Pulmonary artery endothelial cell (primary cell): ENCODE measurements at regions not wholly inside any gene's neighbourhood (a gene's known extent, or its start where the extent isn't known, plus 50 kb on each side); places are given as distances from the start of the nearest gene placed in this dataset.

Source experiments
- DNase-seq: peaks from one replicate; pipeline ENCODE4 v3.0.0-alpha.2; 2011; ENCODE audit warnings: low read depth, low spot score

DNA sequence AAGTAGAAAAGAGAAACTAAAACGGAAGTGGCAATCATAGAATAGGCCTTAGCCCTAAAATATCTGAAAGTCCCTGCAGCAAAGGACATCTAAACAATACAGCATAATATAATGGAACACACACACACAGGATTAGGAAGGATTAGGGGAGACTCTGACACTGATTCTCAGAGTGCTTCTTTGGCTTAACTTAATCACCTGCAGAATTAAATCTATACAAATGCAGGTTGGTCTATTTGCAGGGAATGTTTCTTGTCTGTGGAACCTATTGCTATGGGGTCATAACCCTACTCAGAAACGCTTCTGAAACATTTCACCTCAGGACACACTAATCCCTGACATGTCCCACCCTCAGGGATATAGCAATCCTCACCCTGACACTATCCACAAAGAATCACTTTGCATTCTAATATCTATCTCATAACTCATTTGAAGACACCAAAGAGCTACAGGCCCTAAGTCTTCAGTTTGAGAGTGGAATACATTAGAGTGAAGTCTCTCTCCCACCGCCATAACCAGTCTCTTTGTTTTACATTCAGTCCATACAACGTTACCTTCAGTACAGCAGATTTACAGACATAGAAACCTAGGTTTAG, 1041.2 kb downstream of the TUSC7 start:
- DNase-seq = no peak

DNA sequence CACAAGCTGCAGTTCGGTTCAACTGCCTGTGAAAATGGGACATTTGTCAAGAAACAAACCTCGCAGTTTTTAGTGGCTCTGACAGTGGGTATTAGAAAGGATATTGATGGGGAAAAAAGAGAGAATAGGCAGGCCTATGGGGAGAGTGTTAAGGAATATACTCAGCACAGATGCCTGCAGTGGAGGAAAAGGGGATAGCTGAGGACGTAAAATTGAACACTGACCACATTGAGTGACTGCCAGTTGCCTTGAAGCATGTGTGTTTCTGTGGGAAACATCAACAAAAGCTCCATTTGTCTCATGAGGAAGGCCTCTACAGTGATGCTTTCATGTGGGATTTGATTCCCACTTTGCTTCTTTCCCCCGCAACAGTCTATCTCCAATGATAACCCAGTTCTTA, 1042.1 kb downstream of the TUSC7 start:
- no peak for DNase-seq

DNA sequence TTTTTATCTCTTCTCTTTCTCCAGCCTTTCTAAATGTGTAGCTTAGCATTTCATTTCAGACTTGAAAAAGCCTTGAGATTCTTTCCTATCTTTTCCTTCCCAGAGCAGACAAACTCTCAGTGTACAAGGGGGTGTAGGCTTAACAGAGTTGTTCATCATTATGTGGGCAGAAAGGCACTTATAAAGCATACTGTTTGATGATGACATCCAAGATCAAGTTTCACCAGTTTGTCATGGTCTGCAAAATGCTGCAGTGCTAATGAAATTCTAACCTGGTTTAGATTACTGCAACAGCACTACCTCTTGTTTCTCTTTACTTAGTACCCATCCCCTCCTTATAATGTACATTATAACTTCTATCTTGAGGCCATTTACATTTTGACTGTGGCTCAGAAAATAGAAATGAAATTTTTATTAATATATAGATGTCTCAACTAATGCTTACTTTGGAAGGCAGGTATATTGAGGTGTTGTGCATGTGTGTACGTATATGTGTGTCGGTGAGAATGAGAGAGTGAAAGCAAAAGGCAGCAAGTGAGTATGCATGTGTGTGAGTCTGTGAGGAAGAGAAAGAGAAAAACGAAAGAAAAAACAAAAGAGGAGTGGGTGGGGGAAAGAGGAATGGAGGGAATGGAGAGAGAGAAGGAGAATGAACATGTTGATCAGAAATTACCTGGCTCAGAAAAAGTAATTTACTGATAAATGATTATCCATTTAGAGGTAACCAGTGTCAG, 1043.6 kb downstream of the TUSC7 start:
- DNase-seq = no peak

DNA sequence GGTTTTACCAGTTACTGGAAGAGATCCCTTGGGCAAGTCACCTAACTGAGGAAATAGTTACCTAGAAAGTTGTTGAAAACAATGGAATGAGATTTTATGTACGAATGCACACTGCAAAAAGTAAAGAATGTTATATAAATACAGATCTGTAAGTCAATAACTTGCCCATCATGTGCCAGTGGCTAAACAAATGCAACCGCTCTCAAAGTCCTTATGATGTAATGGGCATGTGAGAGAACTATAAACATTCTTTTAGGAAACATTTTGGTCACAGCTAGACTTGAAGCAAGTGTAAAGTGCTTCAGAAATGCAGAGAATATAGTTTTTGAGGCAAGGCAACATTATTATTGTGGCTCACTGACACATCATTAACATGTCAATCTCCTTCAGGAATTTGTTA, 1044.5 kb downstream of the TUSC7 start:
- DNase-seq = no peak

- no peak for DNase-seq
Measured at GRCh38 chr3:117754841-117755240, 1045.3 kb downstream of the TUSC7 start.

GRCh38 chr3:117756563-117756962, 1047.0 kb downstream of the TUSC7 start:
- DNase-seq = no peak

DNA sequence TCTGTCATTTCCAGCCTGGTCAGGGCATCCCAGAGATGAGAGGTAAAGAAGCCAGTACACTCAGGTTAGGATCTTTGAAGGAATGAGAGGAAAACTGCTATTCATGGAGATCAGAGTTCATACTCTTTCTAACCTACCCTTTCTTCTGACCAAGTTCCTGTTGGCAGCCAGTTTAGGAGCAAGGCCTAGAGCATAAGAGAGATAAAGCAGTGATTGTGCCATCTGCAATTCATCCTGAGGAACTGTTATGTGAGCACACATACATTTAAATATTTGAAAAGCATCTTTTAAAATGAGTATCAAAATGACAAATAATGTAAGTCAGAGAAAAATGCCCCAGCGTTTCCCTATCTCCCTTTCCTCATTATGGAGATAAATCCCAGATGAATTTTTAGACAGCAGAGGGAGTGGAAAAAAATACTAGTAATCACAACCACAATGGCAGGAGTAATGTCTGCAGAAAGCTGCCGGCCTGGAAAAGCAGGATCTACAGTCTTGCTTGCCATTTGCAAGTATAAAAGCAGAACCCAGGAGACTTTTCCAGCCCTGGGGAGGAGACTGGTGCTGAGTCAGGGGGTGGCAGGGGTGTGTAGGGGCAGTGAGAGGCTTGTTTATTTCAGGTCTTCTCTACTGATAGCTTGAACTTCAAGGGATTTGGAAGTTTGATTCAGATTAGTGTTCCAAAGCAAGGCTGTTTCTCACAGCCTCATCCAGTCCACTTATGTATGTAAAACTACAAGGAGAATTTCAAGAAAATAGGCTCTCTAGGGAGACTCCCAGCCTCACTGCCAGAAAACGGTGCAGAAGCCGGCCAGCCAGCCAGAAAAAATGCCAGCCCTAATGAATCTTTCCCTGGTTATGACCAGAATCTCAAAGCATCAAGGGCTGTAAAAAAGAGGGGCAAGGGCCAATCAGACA, 1052.4 kb downstream of the TUSC7 start:
- DNase-seq = no peak

GRCh38 chr3:117762621-117763037, 1053.0 kb downstream of the TUSC7 start:
- no peak for DNase-seq

DNA sequence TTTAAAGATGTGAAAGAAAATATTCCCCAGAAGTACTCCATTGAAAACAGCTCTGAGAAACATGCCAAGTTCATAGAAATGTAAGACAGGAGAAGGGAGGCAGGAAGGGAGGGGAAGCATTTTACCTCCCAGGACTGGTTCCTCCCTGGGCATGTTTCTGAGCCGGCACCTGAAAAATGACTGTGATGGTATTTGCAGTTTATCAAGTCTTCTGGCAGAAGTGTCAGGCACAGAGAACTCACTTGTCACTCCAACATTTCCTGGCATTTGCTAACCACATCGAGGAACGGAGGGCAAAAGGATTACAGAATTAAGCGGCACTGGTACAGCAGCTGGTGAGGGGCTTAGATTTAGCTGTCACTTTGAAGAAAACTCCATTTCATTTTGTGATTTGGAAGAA, 1054.0 kb downstream of the TUSC7 start:
- no peak for DNase-seq

DNA sequence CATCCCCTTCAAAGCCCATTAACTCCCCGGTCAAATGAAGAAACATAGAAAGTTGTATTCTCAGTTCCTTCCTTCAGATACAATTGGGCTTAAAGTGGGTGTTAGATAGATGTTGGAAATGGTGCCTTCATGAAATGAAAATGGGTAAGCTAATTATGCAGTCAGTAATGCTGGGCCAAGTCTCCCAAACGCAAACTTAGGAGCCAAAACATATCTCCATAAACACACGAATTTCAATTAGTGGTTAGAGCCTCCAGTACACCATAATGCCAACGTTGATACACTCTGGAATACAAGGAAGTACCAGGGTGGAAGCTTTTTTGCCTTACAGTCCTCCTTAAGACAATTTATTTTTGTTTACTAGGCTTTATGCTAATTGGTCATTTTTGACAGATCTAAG, 1059.0 kb downstream of the TUSC7 start:
- no peak for DNase-seq

DNA sequence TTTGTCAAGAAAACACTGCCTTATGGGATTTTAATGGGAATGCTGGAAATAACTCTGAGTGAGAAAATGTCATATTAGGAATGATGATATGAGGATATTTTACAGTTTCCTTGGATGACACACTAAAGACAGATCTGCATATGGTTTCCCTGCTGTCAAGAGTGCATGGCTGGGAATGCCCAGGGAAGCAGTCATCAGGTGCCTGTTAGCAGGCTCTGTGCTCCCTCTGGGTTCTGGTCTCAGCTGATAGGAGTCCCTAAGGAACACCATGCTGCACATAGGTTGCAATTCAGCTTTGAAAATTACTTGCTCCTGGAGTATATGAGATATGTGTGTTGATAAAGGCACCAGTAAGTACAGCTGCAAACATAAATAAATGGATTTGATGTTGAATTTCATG, 1064.6 kb downstream of the TUSC7 start:
- no peak for DNase-seq

DNA sequence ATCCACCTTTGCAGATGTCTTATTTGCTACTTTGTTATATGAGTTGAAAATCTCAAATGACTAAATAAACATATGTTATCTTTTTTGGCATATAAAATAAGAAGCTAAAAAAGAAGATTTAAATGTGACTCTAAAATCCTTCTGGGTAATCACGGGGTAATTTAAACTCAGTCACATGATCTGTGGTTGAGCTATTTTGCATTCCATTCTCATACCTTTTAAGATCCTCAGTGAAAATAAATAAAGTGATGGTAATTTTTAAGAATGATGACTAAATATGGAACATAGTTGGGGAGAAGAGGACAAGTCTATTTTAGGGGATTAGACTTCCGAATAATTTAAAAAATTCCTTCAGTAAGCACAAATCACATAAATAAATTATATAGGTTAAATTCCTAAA, 1076.8 kb downstream of the TUSC7 start:
- no peak for DNase-seq

DNA sequence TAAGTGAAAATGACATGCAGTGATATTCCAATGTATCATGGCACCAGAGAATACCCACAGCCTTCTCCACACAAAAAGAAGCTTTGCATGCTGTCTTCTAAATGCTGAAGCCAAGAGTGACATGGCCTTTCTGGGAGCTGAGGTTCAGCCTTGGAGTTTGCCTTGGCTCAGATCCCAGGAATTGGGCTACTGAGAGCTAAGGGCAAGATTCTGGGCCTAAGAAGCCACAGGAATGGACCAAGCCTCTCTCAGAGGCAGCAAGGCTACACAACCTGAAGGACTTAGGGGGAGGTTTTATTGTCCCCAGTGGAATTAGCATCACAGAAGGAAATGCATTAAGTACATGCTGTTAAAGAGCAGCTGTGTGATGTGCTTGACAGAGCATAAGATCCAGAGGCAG, 1078.5 kb downstream of the TUSC7 start:
- no peak for DNase-seq

- DNase-seq = no peak
Measured at GRCh38 chr3:117788506-117788905, 1078.9 kb downstream of the TUSC7 start.

- no peak for DNase-seq
Measured at GRCh38 chr3:117790235-117790987, 1080.8 kb downstream of the TUSC7 start.

- DNase-seq = no peak
Measured at GRCh38 chr3:117793622-117794265, 1084.2 kb downstream of the TUSC7 start.

DNA sequence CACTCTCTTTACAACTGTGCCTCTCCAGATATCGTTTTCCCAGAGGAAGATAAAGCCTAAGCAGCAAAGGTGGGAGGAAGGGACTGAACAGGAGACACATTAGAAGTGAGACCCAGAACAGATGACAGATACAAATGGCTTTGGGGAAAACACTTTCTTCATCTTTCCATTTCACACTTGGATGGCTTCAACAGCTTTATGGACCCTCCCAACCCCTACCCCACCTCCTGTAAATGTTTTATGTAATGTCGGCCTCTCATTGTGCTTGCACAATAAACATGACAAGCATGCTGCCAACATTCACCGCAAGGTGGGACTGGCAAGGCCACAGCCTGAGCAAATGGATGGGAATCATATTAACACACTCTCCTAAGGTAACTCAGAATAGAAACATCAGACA, 1088.6 kb downstream of the TUSC7 start:
- DNase-seq = no peak

DNA sequence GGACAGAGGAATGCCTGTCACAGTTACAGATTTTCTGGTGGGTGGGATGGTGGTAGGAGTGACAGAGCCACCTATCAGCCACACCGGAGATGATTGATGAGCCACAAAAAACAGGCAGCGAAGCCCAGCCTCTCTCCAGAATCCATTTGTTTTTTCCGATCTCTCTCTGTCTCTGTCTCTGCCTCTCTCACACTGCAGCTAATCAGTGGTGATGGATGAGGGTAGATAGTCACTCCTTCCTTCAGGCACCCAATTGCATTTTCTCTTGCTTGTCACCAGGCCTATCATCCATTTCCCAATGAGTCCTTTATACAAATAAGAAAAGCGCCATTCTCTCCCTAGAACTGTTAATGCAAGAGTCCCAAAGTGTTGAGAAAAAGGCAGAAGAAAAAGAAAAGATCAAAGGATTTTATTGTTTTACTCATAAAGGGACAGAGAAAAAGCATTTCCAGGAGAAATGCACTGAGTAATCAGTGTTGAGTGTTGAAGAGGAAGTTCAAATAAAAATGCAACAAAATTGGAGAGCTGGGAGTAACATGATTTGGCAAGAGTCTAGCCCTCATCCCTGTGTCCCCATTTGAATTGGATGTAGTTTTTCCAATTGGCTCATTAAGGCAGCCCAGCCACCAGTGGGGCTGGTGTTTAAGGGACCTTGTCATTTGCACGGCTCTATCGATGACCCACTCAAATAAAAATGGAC, 1089.3 kb downstream of the TUSC7 start:
- no peak for DNase-seq

DNA sequence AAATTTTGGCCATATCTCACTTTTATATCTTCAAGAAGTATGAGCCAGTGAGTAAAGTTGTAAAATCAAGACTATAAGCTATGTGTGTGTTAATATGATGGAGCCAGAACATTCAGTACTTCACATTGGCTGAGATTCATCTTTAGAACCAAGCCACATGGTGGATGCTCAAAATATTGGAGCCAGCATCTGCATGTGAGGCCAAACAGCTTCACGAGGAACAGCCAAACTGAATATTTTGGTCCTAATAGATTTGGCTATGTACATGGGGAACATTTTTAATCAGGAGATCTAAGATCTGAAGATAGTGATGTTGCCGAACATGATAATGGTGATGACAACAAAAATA, 1089.8 kb downstream of the TUSC7 start:
- no peak for DNase-seq

GRCh38 chr3:117801912-117802239, 1092.3 kb downstream of the TUSC7 start:
- DNase-seq = no peak
